Stimulated activated CD8-positive, alpha-beta memory T cell treated with anti-CD3 and anti-CD28 coated beads, Interleukin-12 subunit alpha, Interleukin-12 subunit beta, amount 100 ng/mL, for 24 hours (primary cell): ENCODE measurements at regions not wholly inside any gene's neighbourhood (a gene's known extent, or its start where the extent isn't known, plus 50 kb on each side); places are given as distances from the start of the nearest gene placed in this dataset.

ENCODE experiments used
- DNase-seq: peaks from one replicate; pipeline ENCODE4 v3.0.0-alpha.2; 2020; ENCODE audit errors: extremely low read depth

DNA sequence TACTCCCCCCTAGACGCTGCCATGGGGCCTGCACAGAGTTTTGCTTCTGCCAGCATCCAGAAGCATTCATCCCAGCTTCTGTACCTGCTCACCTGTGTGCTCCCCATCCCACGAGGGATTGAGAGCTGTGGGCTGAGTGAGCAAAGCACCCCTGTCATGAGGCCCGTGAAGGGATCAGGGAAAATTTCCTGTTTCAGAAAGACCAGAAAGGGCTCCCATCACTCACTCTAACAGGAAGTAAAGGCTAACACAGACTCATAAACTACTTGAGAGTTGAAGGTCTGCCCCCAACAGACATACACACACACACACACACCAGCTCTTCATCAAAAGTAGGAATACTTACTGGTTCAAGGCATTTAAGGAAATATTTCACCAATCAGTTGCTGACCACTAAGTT, 256.5 kb upstream of the NT5E start:
- no peak for DNase-seq

DNA sequence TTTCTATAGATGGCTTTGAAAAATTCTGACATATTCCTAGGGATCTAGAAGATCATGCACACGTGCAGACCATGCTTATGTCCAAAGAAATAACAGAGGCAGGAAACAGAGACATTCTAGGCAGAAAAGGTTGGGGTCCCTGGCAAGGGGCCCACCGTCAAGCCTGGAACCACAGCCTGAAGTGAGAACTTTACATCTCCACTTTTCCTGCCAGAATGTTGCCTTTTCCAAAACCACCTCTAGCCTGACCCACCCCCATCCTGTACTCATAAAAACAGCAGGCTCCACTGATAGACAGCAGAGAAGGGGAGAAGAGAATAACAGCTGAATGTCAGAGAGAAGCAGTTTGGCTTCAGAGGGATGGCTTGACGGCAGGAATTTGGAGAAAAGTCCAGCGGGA, 257.3 kb upstream of the NT5E start:
- DNase-seq = no peak

DNA sequence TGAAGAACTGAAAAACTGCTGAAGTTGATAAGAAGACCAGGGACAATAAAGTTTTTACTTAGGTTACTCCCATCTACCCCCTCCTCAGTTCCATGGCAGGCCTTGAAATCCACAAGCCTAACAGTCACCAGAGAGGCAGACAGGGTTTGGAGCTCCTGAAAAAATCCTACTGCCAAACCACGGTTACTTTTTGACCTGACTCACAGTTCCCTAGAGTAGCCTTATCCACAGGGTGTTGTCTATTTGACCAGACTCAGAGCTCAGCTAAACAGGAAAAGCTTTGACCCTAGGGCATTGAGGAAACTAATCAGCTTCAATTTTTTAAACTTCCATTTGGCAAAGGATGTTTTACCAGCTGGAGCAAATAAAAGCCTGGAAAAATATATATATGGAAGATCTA, 257.7 kb upstream of the NT5E start:
- no peak for DNase-seq

GRCh38 chr6:85191656-85192055, 258.2 kb upstream of the NT5E start:
- DNase-seq = no peak

DNA sequence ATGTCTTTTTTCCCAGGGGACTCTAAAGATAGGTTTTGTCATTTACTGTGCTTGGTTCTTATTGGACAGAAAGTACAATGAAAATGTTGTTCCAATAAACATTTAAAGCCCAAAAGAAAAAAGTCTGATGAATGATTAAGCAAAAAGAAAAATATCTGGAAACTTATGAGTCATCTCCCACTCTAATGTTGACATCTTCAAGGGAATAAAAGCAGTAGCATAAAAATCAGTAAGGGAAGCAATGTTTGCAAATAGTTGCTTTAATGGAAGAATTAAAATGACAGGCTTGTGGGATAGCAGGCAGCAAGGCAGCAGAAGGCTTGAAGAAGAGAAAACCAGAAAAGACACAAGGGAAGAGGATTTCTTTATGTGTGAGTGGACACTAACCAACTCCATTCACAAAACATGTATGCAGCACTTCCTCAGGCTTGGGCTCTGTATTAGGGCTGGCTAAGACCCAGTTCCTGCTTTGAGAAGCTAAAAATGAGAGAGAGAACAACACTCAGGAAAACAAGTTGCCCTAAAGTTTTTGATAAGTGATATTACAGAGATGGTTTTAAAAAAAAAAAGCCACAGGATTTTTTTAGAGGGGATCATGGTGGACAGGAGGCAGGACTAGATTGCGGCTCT, 263.2 kb upstream of the NT5E start:
- DNase-seq = no peak

GRCh38 chr6:85185977-85186376, 263.9 kb upstream of the NT5E start:
- DNase-seq = no peak

DNA sequence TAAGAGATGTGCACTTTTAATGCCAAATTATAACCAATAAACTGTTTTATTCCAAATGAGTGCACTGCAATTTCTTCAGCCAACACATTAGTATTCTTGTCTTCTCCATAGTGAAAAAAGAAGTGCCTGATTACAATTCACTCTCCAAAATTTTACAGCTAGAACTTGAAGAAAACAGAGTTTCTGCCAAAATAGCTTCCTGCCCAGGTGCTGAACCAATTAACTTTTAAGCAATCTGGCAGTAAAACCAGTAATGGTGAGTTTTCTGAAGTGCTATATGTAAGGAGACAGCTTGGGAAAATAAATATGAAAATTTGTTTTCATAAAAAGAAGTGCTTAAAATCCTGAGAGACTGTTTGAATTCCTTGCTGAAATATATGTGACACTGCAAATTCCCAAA, 266.0 kb upstream of the NT5E start:
- DNase-seq = no peak

- DNase-seq = no peak
These were observed 277.2 kb upstream of the NT5E start for GRCh38 chr6:85172705-85173104.

GRCh38 chr6:85172161-85172560, 277.7 kb upstream of the NT5E start:
- no peak for DNase-seq

GRCh38 chr6:85169189-85169588, 280.7 kb upstream of the NT5E start:
- no peak for DNase-seq

- DNase-seq = no peak
These were observed 281.7 kb upstream of the NT5E start for GRCh38 chr6:85168146-85168545.

GRCh38 chr6:85166114-85166741, 283.7 kb upstream of the NT5E start:
- DNase-seq = no peak

DNA sequence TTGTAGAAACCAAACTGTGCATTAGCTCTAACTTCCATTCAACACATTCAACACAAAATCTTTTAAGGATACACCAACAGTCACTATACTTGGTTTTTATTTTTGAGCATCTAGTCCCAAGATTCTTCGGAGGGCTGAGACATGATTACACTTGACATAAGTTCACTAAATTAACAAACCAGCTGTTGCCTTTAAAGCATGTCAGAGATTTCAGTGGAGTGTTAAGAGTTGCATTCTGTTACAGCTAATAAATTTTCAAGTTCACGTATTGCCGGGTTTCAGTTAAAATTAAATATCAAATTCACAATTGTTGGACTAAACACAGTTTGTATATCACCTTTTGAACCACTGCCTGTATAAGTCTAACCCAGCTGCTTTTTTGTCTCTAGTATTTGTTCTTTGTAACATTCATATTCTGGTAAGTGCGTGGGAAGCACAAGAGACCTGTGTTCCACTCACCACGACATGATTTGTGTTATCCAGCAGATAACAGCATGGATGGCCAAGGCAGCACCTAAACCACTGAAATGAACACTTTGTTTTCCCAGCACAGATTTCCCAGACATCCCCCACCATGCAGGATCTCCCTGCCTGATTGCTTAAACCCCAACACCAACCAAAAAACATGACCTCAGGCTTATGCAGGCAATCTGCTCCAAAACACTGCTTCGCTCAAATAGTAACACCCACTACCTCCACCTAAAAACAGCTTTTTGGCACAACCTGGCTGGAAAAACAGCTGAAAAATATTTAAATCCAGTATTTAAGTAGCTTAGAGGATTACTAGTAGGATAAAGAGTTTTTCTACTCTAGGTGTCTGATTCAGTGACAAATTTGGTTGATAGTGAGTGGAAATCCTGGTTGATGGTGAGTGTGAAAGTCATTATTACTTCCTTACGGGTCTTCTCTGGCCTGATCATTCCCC, 286.5 kb upstream of the NT5E start:
- DNase-seq = no peak

DNA sequence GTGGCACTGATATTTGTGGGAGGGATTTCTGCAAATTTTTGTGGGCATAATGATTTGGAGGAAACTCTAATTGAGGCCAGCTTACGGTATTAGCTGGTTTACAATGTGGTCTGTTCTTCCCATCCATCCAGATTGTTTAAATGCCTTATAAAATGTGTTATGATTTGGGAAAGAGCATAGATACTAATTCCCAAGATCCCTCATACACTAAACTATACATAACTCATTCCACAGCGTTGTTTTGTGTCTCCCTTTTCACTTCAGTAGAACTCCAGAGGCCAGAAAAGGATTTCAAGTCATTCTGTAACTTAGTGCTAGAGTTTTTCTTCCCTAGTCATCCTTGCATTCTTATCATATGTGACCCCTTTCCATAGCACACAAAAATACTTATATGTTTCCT, 292.6 kb upstream of the NT5E start:
- no peak for DNase-seq

DNA sequence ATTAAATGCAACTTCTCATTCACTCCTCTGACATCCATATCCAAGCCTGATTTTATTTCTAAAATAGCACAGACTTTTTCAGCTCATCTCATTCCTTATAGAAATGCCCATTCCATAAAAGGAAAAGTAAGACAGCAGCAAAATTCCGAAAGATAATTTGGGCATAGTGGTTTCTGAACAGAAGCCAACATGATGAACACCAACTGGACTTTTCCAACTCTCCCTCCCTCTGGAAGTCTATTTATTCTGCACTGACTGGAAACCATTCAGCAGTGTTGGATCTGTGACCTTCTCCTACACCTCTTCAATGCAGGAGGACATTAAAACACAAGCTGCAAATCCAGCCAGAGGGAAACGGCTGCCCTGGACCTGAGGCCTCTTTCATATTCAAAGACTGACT, 306.2 kb upstream of the NT5E start:
- DNase-seq = no peak

DNA sequence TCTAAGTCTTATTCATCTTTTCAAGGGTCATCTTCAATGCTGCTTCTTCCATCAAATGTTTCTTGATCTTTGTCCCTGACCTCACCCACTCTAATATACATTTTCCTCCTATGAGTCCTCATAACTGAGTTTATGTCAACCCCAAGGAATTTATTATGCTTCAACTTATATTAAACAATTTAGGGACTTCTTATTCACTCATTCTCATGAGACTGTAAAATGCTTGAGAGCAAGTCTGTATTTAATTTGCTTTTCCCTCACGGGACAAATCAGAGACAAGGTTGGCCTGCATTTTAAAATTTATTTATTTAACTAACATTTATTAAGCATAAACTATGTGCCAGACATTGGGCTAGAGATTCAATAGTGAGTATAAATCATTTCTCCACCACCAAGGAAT, 312.0 kb upstream of the NT5E start:
- DNase-seq = no peak

DNA sequence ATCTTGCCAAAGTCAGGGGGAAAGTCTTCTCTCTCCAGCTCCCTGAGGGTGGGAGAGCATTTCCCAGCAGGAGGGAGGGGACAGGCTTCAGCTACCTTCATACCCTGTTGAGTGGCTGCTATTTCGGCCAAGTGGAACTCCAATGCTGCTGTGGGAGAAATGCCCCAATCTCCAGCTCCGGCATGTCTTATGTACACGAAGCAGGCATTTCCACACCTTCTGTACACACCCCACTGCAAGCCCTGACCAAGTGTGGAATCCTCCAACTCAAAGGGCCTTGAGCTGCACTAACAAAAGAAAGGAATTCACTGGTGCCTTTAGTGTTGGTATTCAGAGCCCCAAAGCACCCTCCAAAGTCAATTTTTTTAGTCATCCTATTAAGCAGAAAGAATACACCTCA, 313.6 kb upstream of the NT5E start:
- DNase-seq = no peak

GRCh38 chr6:85135376-85136094, 314.3 kb upstream of the NT5E start:
- no peak for DNase-seq

DNA sequence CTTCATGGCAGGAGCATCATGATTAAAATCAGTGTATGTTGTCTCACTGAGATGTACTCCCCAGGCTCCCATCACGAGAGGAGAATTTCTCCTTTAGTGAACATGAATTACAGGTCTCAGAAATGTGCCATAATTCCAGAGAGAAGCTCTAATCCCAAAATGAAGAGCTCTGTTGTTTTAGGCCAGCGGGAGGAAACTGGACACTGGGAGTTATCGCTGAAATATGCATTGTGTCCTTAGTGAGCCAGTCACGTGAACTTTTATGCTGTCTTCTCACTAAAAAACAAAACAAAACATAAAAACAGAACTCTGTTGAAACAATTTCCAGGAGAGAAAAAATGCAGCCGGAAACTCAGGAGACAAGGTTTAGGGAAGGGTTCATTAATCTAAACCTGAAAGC, 315.7 kb upstream of the NT5E start:
- no peak for DNase-seq

GRCh38 chr6:85132091-85132490, 317.8 kb upstream of the NT5E start:
- DNase-seq = no peak

GRCh38 chr6:85130743-85131142, 319.1 kb upstream of the NT5E start:
- DNase-seq = no peak

DNA sequence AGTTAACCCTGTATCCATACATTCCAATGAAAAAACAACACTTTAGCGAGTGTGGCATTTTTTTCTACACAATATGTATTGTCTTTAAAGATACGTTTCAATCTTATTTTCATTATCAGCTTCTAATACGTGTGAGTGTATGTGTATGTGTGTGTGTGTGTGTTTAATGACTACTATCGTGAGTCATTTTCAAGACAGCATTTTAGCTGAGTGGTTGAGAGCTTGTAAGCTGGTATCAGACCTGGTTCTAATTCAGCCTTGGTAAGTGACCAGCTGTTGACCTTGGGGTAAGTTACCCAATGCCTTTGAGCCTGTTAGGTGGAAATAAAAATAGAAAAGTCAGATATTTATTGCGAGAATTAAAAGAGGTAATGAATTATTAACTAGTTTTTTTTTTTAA, 320.0 kb upstream of the NT5E start:
- DNase-seq = no peak
